ENCODE measurements at regions not wholly inside any gene's neighbourhood (a gene's known extent, or its start where the extent isn't known, plus 50 kb on each side); places are given as distances from the start of the nearest gene placed in this dataset.
"Not testable (repeated sequence)": the region's sequence is repeated elsewhere in the genome, so short reads cannot be mapped to it uniquely, and the experiment has no call there.

DNA sequence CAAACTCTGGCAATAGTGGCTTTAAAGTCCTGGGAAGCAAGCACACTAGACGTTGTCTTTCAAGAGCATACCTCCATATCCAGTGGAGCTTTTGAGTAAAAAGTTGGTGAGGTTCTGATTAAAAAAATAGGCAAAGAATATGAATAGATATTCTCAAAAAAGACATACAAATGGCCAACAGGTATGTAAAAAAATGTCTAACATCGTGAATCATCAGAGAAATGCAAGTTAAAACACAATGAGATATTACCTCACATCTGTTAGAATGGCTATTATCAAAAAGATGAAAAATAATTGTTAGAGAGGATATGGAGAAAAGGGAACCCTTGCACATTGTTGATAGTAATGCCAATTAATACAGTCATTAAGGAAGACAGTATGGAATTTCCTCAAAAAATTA, 407.1 kb downstream of the MDFIC start:
- Mint-ChIP-seq H3K4me3 (ENCODE audit: low read depth) (no peak overlapping the region), H3K36me3 (ENCODE audit: insufficient read depth) (no peaks in the 10 kb centered on the region), H3K27me3 (no peaks in the 10 kb centered on the region), H3K4me1 (ENCODE audit: low read depth) (no peaks in the 10 kb centered on the region), H3K9me3 (ENCODE audit: low read depth) (no peaks in the 10 kb centered on the region), H3K27ac (no peak overlapping the region)
- TF ChIP-seq CTCF (IDR thresholded peaks at IDR 0.05; ENCODE audit: unreplicated experiment): no peak
- DNase-seq (ENCODE audit: low spot score, unreplicated experiment): no peak

DNA sequence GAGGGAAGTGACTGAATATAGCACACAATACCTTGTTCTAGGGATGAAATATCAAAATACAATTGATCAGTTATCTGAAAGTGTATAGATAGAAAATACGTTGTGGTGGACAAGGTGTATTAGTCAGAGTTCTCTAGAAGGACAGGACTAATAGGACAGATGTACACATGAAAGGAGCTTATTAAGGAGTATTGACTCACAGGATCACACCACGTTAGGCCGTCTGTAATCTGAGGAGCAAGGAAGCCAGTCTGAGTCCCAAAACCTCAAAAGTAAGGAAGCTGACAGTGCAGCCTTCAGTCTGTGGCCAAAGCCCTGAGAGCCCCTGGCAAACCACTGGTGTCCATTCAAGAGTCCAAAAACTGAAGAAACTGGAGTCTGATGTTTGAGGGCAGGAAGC, 406.1 kb downstream of the MDFIC start:
- DNase-seq (ENCODE audit: low spot score, unreplicated experiment): no peak
- H3K4me3 Mint-ChIP-seq (ENCODE audit: low read depth): no peak overlapping the region
- no peaks in the 10 kb centered on the region for H3K27me3 Mint-ChIP-seq
- no peak overlapping the region for H3K27ac Mint-ChIP-seq
- no peaks in the 10 kb centered on the region for H3K36me3 Mint-ChIP-seq (ENCODE audit: insufficient read depth)
- H3K4me1 Mint-ChIP-seq (ENCODE audit: low read depth): no peaks in the 10 kb centered on the region
- TF ChIP-seq CTCF (IDR thresholded peaks at IDR 0.05; ENCODE audit: unreplicated experiment): no peak
- H3K9me3 Mint-ChIP-seq (ENCODE audit: low read depth): no peaks in the 10 kb centered on the region

- H3K36me3 Mint-ChIP-seq (ENCODE audit: insufficient read depth): no peaks in the 10 kb centered on the region
- no peaks in the 10 kb centered on the region for H3K4me1 Mint-ChIP-seq (ENCODE audit: low read depth)
- H3K27ac Mint-ChIP-seq: no peak overlapping the region
- H3K27me3 Mint-ChIP-seq: no peaks in the 10 kb centered on the region
- TF ChIP-seq CTCF (IDR thresholded peaks at IDR 0.05; ENCODE audit: unreplicated experiment): no peak
- DNase-seq (ENCODE audit: low spot score, unreplicated experiment): no peak
- no peak overlapping the region for H3K4me3 Mint-ChIP-seq (ENCODE audit: low read depth)
- H3K9me3 Mint-ChIP-seq (ENCODE audit: low read depth): no peaks in the 10 kb centered on the region
Observed at GRCh38 chr7:115327326-115327725, 405.4 kb downstream of the MDFIC start.

- Mint-ChIP-seq H3K36me3 (ENCODE audit: insufficient read depth) (no peaks in the 10 kb centered on the region), H3K4me3 (ENCODE audit: low read depth) (no peak overlapping the region), H3K27ac (no peak overlapping the region), H3K4me1 (ENCODE audit: low read depth) (no peaks in the 10 kb centered on the region), H3K27me3 (no peaks in the 10 kb centered on the region), H3K9me3 (ENCODE audit: low read depth) (no peaks in the 10 kb centered on the region)
- DNase-seq (ENCODE audit: low spot score, unreplicated experiment): no peak
- no peak for TF ChIP-seq CTCF (IDR thresholded peaks at IDR 0.05; ENCODE audit: unreplicated experiment)
Observed at GRCh38 chr7:115319541-115319940, 397.6 kb downstream of the MDFIC start.

- H3K9me3 Mint-ChIP-seq (ENCODE audit: low read depth); DNase-seq (ENCODE audit: low spot score, unreplicated experiment); H3K27ac Mint-ChIP-seq; H3K36me3 Mint-ChIP-seq (ENCODE audit: insufficient read depth); H3K4me1 Mint-ChIP-seq (ENCODE audit: low read depth); H3K4me3 Mint-ChIP-seq (ENCODE audit: low read depth); H3K27me3 Mint-ChIP-seq: not testable (repeated sequence)
Observed at GRCh38 chr7:115310316-115310715, 388.4 kb downstream of the MDFIC start.

- H3K27me3 Mint-ChIP-seq: no peaks in the 10 kb centered on the region
- TF ChIP-seq CTCF (IDR thresholded peaks at IDR 0.05; ENCODE audit: unreplicated experiment): no peak
- no peaks in the 10 kb centered on the region for H3K4me1 Mint-ChIP-seq (ENCODE audit: low read depth)
- DNase-seq (ENCODE audit: low spot score, unreplicated experiment): no peak
- no peaks in the 10 kb centered on the region for H3K36me3 Mint-ChIP-seq (ENCODE audit: insufficient read depth)
- peaks cover 3% of the 10 kb centered on the region for H3K9me3 Mint-ChIP-seq (ENCODE audit: low read depth)
- no peak overlapping the region for H3K27ac Mint-ChIP-seq
- no peak overlapping the region for H3K4me3 Mint-ChIP-seq (ENCODE audit: low read depth)
Observed at GRCh38 chr7:115306586-115306985, 384.7 kb downstream of the MDFIC start.
